Endothelial cell of umbilical vein (primary cell): ENCODE measurements at regions not wholly inside any gene's neighbourhood (a gene's known extent, or its start where the extent isn't known, plus 50 kb on each side); places are given as distances from the start of the nearest gene placed in this dataset.

Experiments
- BruUV-seq: library from RNA; stranded (reverse); fragments of 400-500 nt; replicated peaks from 2 replicates; lab custom pipeline; 2021; lab: Mats Ljungman, UMichigan
- CTCF ChIA-PET: fragments of 300-600, 350-600 bp; sonication (Branson Sonifier 250); formaldehyde crosslinking; loops from one replicate; lab custom pipeline; 2021; ENCODE audit warnings: antibody characterized with exemption, inconsistent platforms; lab: Charles Lee
- POLR2A ChIA-PET: fragments of 300-600, 350-600 bp; sonication (Branson Sonifier 250); formaldehyde crosslinking; loops from one replicate; lab custom pipeline; 2021; ENCODE audit warnings: antibody characterized with exemption, inconsistent platforms; lab: Charles Lee
- DNase-seq: peaks from one replicate; pipeline ENCODE4 v3.0.0-alpha.2; 2011; ENCODE audit warnings: low read depth, low spot score
- FAIRE-seq: peaks from 2 replicates; lab custom pipeline; 2011; peaks lifted over from hg19 to GRCh38; lab: Jason Lieb, UNC
- H2AFZ ChIP-seq: 2 replicates; pipeline ENCODE4 v1.6.0; 2012; ENCODE audit warnings: low read depth, low read length, control low read depth, inconsistent platforms
- H3K27ac ChIP-seq: 2 replicates; pipeline ENCODE4 v1.5.1; 2011; ENCODE audit warnings: low read depth, mild to moderate bottlenecking, control low read depth, low read length, moderate library complexity; ENCODE audit not compliant: insufficient read depth
- H3K27me3 ChIP-seq, 2 experiments: 2 replicates each; pipeline versions ENCODE4 v1.6.0 to v1.6.1; 2011; ENCODE audit warnings: low read length in 2 of 2, mixed read lengths in 1 of 2; ENCODE audit not compliant: control insufficient read depth in 2 of 2, insufficient read depth in 2 of 2
- H3K36me3 ChIP-seq, 2 experiments: 2 replicates in 1 of 2; 3 replicates in 1 of 2; pipeline ENCODE4 v1.5.1; 2011; ENCODE audit warnings: low read length in 2 of 2, mild to moderate bottlenecking in 1 of 2, moderate library complexity in 1 of 2; ENCODE audit not compliant: control insufficient read depth in 2 of 2, insufficient read depth in 2 of 2; ENCODE audit errors: extremely low read depth in 1 of 2
- H3K4me1 ChIP-seq: 3 replicates; pipeline ENCODE4 v1.5.1; 2011; ENCODE audit warnings: mild to moderate bottlenecking, low read length; ENCODE audit not compliant: control insufficient read depth, insufficient read depth; ENCODE audit errors: extremely low read depth
- H3K4me2 ChIP-seq: 2 replicates; pipeline ENCODE4 v1.6.1; 2011; ENCODE audit warnings: low read length, control low read depth, mixed read lengths; ENCODE audit not compliant: insufficient read depth
- H3K4me3 ChIP-seq, 3 experiments: fragments of 200-600 bp in 1 of 3; sonication (generic), shearing (Covaris generic) in 1 of 3; replicated peaks in 1 of 3; 2 replicates each; pipeline ENCODE4 v1.5.1; 2011 to 2016; ENCODE audit warnings: control low read depth in 3 of 3, low read length in 3 of 3, mild to moderate bottlenecking in 2 of 3, inconsistent platforms in 1 of 3, low read depth in 1 of 3, moderate library complexity in 1 of 3; ENCODE audit not compliant: insufficient read depth in 1 of 3
- H3K79me2 ChIP-seq: 2 replicates; pipeline ENCODE4 v1.6.0; 2012; ENCODE audit warnings: low read length, inconsistent platforms; ENCODE audit not compliant: control insufficient read depth, insufficient read depth
- H3K9ac ChIP-seq: replicated peaks from 2 replicates; pipeline ENCODE3; 2011; ENCODE audit warnings: low read length, control low read depth; ENCODE audit not compliant: insufficient read depth; ENCODE audit errors: extremely low read depth
- H3K9me1 ChIP-seq: replicated peaks from 3 replicates; pipeline ENCODE4 v1.6.0; 2011; ENCODE audit warnings: mild to moderate bottlenecking, low read length; ENCODE audit not compliant: control insufficient read depth, insufficient read depth; ENCODE audit errors: extremely low read depth
- H3K9me3 ChIP-seq: replicated peaks from 2 replicates; pipeline ENCODE4 v1.5.1; 2012; ENCODE audit warnings: low read length, inconsistent platforms; ENCODE audit not compliant: control insufficient read depth, insufficient read depth
- H4K20me1 ChIP-seq: replicated peaks from 2 replicates; pipeline ENCODE3; 2011; ENCODE audit warnings: mild to moderate bottlenecking, low read length; ENCODE audit not compliant: control insufficient read depth, insufficient read depth; ENCODE audit errors: extremely low read depth
- CTCF ChIP-seq, 2 donors: IDR thresholded peaks; 1 replicate in 1 of 2; 2 replicates in 1 of 2; pipeline ENCODE4 v1.5.1; 2011; ENCODE audit warnings: low read length in 2 of 2, mild to moderate bottlenecking in 2 of 2, moderate library complexity in 2 of 2, control low read depth in 1 of 2, inconsistent platforms in 1 of 2, low read depth in 1 of 2; ENCODE audit not compliant: insufficient read depth in 1 of 2; ENCODE audit errors: extremely low read depth in 1 of 2
- EZH2 ChIP-seq: IDR thresholded peaks from 2 replicates; pipeline ENCODE4 v1.6.1; 2012; ENCODE audit warnings: borderline replicate concordance, low read depth, mild to moderate bottlenecking, moderate library complexity, low read length, inconsistent platforms; ENCODE audit not compliant: severe bottlenecking
- FOS ChIP-seq: IDR thresholded peaks from 2 replicates; pipeline ENCODE4 v1.6.1; 2011; ENCODE audit warnings: mild to moderate bottlenecking, low read length, moderate library complexity, borderline replicate concordance; ENCODE audit not compliant: insufficient read depth
- GATA2 ChIP-seq: IDR thresholded peaks from 2 replicates; pipeline ENCODE4 v1.7.0; 2011; ENCODE audit warnings: low read depth, mild to moderate bottlenecking, moderate library complexity, mixed read lengths, low read length; ENCODE audit not compliant: insufficient read length, insufficient read depth
- JUN ChIP-seq: IDR thresholded peaks from 2 replicates; pipeline ENCODE4 v1.6.1; 2011; ENCODE audit warnings: borderline replicate concordance, low read depth; ENCODE audit not compliant: insufficient read length, insufficient read depth
- MYC ChIP-seq: IDR thresholded peaks from one replicate; pipeline ENCODE4 v1.6.1; 2011; ENCODE audit warnings: mild to moderate bottlenecking, low read depth, low read length
- POLR2A ChIP-seq: IDR thresholded peaks from 2 replicates; pipeline ENCODE4 v1.6.1; 2012; ENCODE audit warnings: low read depth, mild to moderate bottlenecking, control low read depth, low read length
- POLR2AphosphoS5 ChIP-seq: IDR thresholded peaks from 2 replicates; pipeline ENCODE4 v1.6.1; 2012; ENCODE audit warnings: low read depth, mild to moderate bottlenecking, control low read depth, low read length, moderate library complexity; ENCODE audit not compliant: insufficient read depth
- dilution Hi-C: fragments of 300-500 bp; cut with MboI; formaldehyde crosslinking; loops from one replicate; pipeline ENCODE4 v1.15.0; 2019; ENCODE audit warnings: low sequenced_read_pairs; ENCODE audit not compliant: extremely low pct_ligation_motif_present
- intact Hi-C: fragments of 100-400 bp; cut with micrococcal nuclease; formaldehyde crosslinking; loops from one replicate; pipeline ENCODE4 v1.10.0; 2022
- TF ChIP-seq, protein P1 (sequence below): IDR thresholded peaks from 2 replicates; pipeline ENCODE4 v1.6.1; 2011; ENCODE audit not compliant: insufficient read depth, insufficient read length

DNA sequence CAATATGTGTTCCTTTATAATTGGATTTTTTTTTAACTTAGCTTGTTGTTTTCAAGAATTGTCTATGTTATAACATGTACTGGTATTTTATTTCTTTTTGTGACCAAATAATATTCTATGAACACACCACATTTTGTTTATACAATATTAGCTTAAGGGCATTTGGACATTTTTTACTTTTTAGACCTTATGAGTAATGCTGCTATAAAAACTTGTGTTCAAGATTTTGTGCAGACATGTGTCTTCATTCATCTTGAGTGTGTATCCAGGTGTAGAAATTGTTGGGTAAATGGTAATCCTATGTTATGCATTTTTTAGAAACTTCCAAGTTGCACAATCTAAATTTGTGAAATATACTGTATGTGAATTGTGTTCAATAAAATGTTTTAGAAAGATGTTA, 936.7 kb downstream of the CCSER2 start:
- no peak overlapping the region for H3K4me2 ChIP-seq
- H3K27me3 ChIP-seq = no peaks in the 10 kb centered on the region
- H4K20me1 ChIP-seq = no peaks in the 10 kb centered on the region
- CTCF ChIA-PET = no interaction called here
- no peaks in the 10 kb centered on the region for H3K79me2 ChIP-seq
- no peak overlapping the region for H3K4me3 ChIP-seq
- no peak overlapping the region for H3K9ac ChIP-seq
- no peaks in the 10 kb centered on the region for H3K9me1 ChIP-seq
- BruUV-seq = no TSS peak
- H3K9me3 ChIP-seq = peaks cover 2% of the 10 kb centered on the region
- TF ChIP-seq JUN = no peak
- no peak for TF ChIP-seq FOS
- TF ChIP-seq POLR2AphosphoS5 = no peak
- TF ChIP-seq GATA2 = no peak
- no peak for TF ChIP-seq POLR2A
- TF ChIP-seq CTCF (IDR thresholded peaks at IDR 0.05; ENCODE audit: extremely low read depth in 1 of 2, insufficient read depth in 1 of 2, low read depth in 1 of 2, low read length in 2 of 2) = no peak
- TF ChIP-seq EZH2 = no peak
- no peak for TF ChIP-seq MYC
- TF ChIP-seq, protein P1, sequence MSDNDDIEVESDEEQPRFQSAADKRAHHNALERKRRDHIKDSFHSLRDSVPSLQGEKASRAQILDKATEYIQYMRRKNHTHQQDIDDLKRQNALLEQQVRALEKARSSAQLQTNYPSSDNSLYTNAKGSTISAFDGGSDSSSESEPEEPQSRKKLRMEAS = no peak
- no peak overlapping the region for H2AFZ ChIP-seq
- H3K36me3 ChIP-seq = no peaks in the 10 kb centered on the region
- DNase-seq = no peak
- intact Hi-C loops = no loop called here
- no peak overlapping the region for H3K27ac ChIP-seq
- POLR2A ChIA-PET = no interaction called here
- dilution Hi-C loops = no loop called here
- H3K4me1 ChIP-seq = no peaks in the 10 kb centered on the region
- FAIRE-seq = no peak
